Ammon's horn (tissue), 1 donor: ENCODE measurements at regions not wholly inside any gene's neighbourhood (a gene's known extent, or its start where the extent isn't known, plus 50 kb on each side); places are given as distances from the start of the nearest gene placed in this dataset.
A peak's percentile ranks its signal among the peaks of the same experiment; 100 is the strongest.

Source experiments
- DNase-seq: peaks from one replicate; pipeline ENCODE4 v3.0.0-alpha.2; 2016; ENCODE audit warnings: low spot score

- no peak for DNase-seq
These were observed 425.4 kb downstream of the CTTN start for GRCh38 chr11:70823771-70824170.

GRCh38 chr11:70824605-70825245, 426.4 kb downstream of the CTTN start:
- DNase-seq: no peak

GRCh38 chr11:70825893-70826540, 426.4 kb downstream of the SHANK2 start:
- peak; percentile 14 for DNase-seq

GRCh38 chr11:70826541-70827335, 425.6 kb downstream of the SHANK2 start:
- DNase-seq: peak; percentile 58

- peak; percentile 43 for DNase-seq
These were observed 423.7 kb downstream of the SHANK2 start for GRCh38 chr11:70828593-70829082.

GRCh38 chr11:70829134-70829885, 423.1 kb downstream of the SHANK2 start:
- DNase-seq: no peak

- no peak for DNase-seq
These were observed 422.5 kb downstream of the SHANK2 start for GRCh38 chr11:70829886-70830272.

- DNase-seq: no peak
These were observed 419.4 kb downstream of the SHANK2 start for GRCh38 chr11:70833011-70833410.

- no peak for DNase-seq
These were observed 418.8 kb downstream of the SHANK2 start for GRCh38 chr11:70833554-70833953.

- peak; percentile 15 for DNase-seq
These were observed 418.0 kb downstream of the SHANK2 start for GRCh38 chr11:70834277-70834940.

- DNase-seq: no peak
These were observed 417.3 kb downstream of the SHANK2 start for GRCh38 chr11:70834984-70835560.

GRCh38 chr11:70836071-70836470, 416.3 kb downstream of the SHANK2 start:
- DNase-seq: no peak

GRCh38 chr11:70838198-70838597, 414.2 kb downstream of the SHANK2 start:
- no peak for DNase-seq

- no peak for DNase-seq
These were observed 412.5 kb downstream of the SHANK2 start for GRCh38 chr11:70839851-70840250.

- DNase-seq: no peak
These were observed 411.1 kb downstream of the SHANK2 start for GRCh38 chr11:70841264-70841663.

- DNase-seq: no peak
These were observed 410.1 kb downstream of the SHANK2 start for GRCh38 chr11:70842256-70842655.

- DNase-seq: no peak
These were observed 409.7 kb downstream of the SHANK2 start for GRCh38 chr11:70842701-70843100.

GRCh38 chr11:70843906-70844305, 408.5 kb downstream of the SHANK2 start:
- no peak for DNase-seq

GRCh38 chr11:70844387-70844786, 408.0 kb downstream of the SHANK2 start:
- no peak for DNase-seq

- DNase-seq: no peak
These were observed 406.8 kb downstream of the SHANK2 start for GRCh38 chr11:70845591-70846041.
